HL-60 (cell line): ENCODE measurements at regions not wholly inside any gene's neighbourhood (a gene's known extent, or its start where the extent isn't known, plus 50 kb on each side); places are given as distances from the start of the nearest gene placed in this dataset.

Experiments
- DNase-seq, 2 experiments: peaks; one replicate each; pipeline ENCODE4 v3.0.0-alpha.2; 2010 to 2020; ENCODE audit warnings: low read depth in 1 of 2, low spot score in 1 of 2
- H3K27ac ChIP-seq: fragments of 250-450 bp; sonication (Bioruptor Pico); replicated peaks from 2 replicates; pipeline ENCODE4 v1.5.1; 2020; ENCODE audit warnings: mild to moderate bottlenecking, moderate library complexity
- H3K27me3 ChIP-seq: fragments of 250-450 bp; sonication (Bioruptor Pico); 2 replicates; pipeline ENCODE4 v1.5.1; 2021; ENCODE audit warnings: mild to moderate bottlenecking, moderate library complexity; ENCODE audit not compliant: insufficient read depth, poor library complexity, severe bottlenecking
- H3K4me3 ChIP-seq: replicated peaks from 2 replicates; pipeline ENCODE4 v1.5.1; 2011; ENCODE audit warnings: mild to moderate bottlenecking, control low read depth, low read length; ENCODE audit not compliant: insufficient read depth
- CTCF ChIP-seq: IDR thresholded peaks from one replicate; pipeline ENCODE4 v1.5.1; 2011; ENCODE audit warnings: low read length, control low read depth, inconsistent platforms; ENCODE audit not compliant: insufficient read depth
- GABPA ChIP-seq: IDR thresholded peaks from 2 replicates; pipeline ENCODE4 v1.6.1; 2012; ENCODE audit warnings: low read depth
- POLR2AphosphoS5 ChIP-seq: IDR thresholded peaks from 2 replicates; pipeline ENCODE4 v1.6.1; 2012; ENCODE audit warnings: low read depth
- REST ChIP-seq: IDR thresholded peaks from 2 replicates; pipeline ENCODE4 v1.6.1; 2012; ENCODE audit warnings: low read depth; ENCODE audit not compliant: insufficient replicate concordance
- SPI1 ChIP-seq: IDR thresholded peaks from 2 replicates; pipeline ENCODE4 v1.6.1; 2012; ENCODE audit warnings: low read depth, mild to moderate bottlenecking, borderline replicate concordance

DNA sequence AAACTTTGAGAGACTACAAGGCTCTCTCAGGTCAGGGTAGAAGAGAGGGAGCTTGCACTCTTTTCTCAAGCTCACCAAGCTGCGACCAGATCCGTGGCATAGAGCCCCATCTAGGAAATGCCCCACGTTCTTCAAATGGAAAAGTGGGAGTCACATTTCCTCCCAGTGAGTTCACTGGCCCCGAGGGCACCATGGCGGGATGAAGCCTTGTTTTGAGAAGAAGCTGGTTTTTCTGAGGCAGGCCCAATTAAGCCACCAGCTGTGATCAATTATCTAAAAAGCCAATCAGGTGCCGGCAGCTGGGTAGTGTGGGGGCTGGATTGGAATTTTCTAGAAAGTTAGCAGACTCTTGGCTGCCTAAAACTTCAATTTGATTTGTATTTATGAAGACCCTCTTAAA, 101.4 kb downstream of the ZNF365 start:
- no peak overlapping the region for H3K27ac ChIP-seq
- no peak overlapping the region for H3K4me3 ChIP-seq
- TF ChIP-seq POLR2AphosphoS5 (no peak), REST (no peak), CTCF (no peak), GABPA (no peak), SPI1 (no peak)
- no peak for DNase-seq
- no peaks in the 10 kb centered on the region for H3K27me3 ChIP-seq

DNA sequence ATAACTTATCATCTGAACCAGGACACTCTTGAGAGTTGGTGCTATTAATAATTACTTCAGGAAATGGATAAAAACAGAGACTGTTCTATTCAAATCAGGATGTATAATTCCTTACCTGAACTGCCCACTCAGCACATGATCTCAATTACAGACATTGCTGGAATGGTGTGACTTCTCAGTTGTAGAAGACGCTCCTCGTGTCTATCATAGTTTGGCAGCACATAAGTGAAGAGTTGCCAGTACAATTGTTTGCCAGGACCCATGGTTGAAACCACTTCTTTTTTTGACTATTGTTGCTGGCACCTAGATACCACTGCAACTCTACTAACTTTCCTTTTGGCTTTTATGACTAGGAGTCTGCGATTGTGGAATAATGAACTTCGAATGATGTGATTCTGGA, 105.4 kb downstream of the ZNF365 start:
- DNase-seq: no peak
- no peak for TF ChIP-seq CTCF
- no peak for TF ChIP-seq REST
- no peak for TF ChIP-seq SPI1
- no peak for TF ChIP-seq POLR2AphosphoS5
- no peak for TF ChIP-seq GABPA
- Histone ChIP-seq H3K27ac (no peak overlapping the region), H3K4me3 (no peak overlapping the region), H3K27me3 (no peaks in the 10 kb centered on the region)

DNA sequence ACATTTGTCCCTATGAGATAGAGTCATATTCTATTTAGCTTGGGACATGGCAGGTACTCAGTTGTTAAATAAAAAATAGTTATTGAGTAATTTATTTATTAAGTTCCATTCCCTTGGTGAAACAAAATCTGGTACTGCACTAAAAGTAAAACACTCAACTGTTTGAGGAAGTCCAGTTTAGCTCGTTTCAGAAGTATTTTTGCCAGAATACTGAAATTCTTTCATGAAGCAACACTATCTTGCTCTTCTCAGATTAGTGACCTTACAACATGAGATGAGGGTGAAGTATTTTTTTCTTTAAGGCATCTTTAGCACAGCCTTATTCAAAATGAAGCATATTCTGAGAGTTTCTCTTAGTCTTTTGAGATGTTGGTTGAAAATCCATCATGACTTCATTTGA, 106.0 kb downstream of the ZNF365 start:
- Histone ChIP-seq H3K4me3 (no peak overlapping the region), H3K27me3 (no peaks in the 10 kb centered on the region), H3K27ac (no peak overlapping the region)
- TF ChIP-seq POLR2AphosphoS5: no peak
- no peak for TF ChIP-seq GABPA
- TF ChIP-seq SPI1: peak; percentile 15; the same call in 1 of the 2 replicates
- no peak for TF ChIP-seq REST
- no peak for TF ChIP-seq CTCF
- no peak for DNase-seq
